Vagina (tissue), 2 donors: ENCODE measurements at regions not wholly inside any gene's neighbourhood (a gene's known extent, or its start where the extent isn't known, plus 50 kb on each side); places are given as distances from the start of the nearest gene placed in this dataset.

Source experiments
- DNase-seq, 2 donors: peaks; one replicate each; pipeline ENCODE4 v3.0.0-alpha.2; 2017; ENCODE audit errors: extremely low spot score in 2 of 2
- H3K27ac ChIP-seq: fragments of 200-600 bp; sonication (generic); one replicate; pipeline ENCODE4 v1.5.1; 2019
- H3K27me3 ChIP-seq: fragments of 200-600 bp; sonication (generic); one replicate; pipeline ENCODE4 v1.5.1; 2019
- H3K36me3 ChIP-seq, 2 donors: fragments of 200-600 bp; sonication (generic); one replicate each; pipeline ENCODE4 v1.5.1; 2017 to 2019
- H3K4me1 ChIP-seq: fragments of 200-600 bp; sonication (generic); one replicate; pipeline ENCODE4 v1.5.1; 2019
- H3K4me3 ChIP-seq, 2 donors: fragments of 200-600 bp; sonication (generic); 1 replicate in 1 of 2; 2 replicates in 1 of 2; pipeline ENCODE4 v1.5.1; 2016 to 2019
- H3K9me3 ChIP-seq: fragments of 200-600 bp; sonication (generic); one replicate; pipeline ENCODE4 v1.5.1; 2019
- POLR2A ChIP-seq, 2 donors: fragments of 450-650 bp; IDR thresholded peaks; one replicate each; pipeline ENCODE4 v1.6.1; 2017; ENCODE audit warnings: antibody characterized with exemption in 2 of 2, mild to moderate bottlenecking in 2 of 2, moderate library complexity in 2 of 2
- POLR2AphosphoS5 ChIP-seq, 2 donors: sonication (generic); formaldehyde crosslinking; IDR thresholded peaks; one replicate each; pipeline ENCODE4 v1.9.0; 2017; ENCODE audit warnings: antibody characterized with exemption in 2 of 2, mild to moderate bottlenecking in 2 of 2, low read depth in 1 of 2; ENCODE audit not compliant: insufficient read depth in 1 of 2
- intact Hi-C: fragments of 100-400 bp; cut with DNase I; formaldehyde crosslinking; loops from one replicate; pipeline ENCODE4 v1.15.1; 2023
- TF ChIP-seq, protein P1 (sequence below), 3 experiments: fragments of 450-650 bp in 2 of 3; fragments of 200-600 bp in 1 of 3; sonication (generic) in 1 of 3; IDR thresholded peaks; one replicate each; pipeline ENCODE4 v1.5.1; 2017 to 2019; ENCODE audit warnings: antibody characterized with exemption in 3 of 3, mild to moderate bottlenecking in 2 of 3, moderate library complexity in 2 of 3

DNA sequence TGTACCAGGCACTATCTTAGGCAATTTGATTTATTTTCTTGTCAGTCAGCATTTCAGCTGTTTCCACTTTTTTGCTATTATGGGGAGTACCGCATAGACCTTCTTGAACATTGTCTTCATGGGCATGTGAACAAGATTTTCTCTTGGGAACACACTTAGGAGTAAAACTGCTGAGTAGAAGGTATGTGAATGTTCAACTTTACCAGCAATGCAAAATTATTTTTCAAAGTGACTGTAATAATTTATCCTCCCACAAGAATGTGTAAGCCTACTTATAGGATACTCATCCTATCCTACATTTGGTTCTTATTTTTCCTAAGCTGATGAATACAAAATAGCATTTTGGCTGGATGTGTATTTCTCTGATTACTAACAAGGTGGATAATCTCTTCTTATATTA, 132.0 kb upstream of the NAV2 start:
- no peaks in the 10 kb centered on the region for H3K9me3 ChIP-seq
- no peaks in the 10 kb centered on the region for H3K36me3 ChIP-seq
- TF ChIP-seq POLR2A (IDR thresholded peaks at IDR 0.05): no peak
- TF ChIP-seq, protein P1, sequence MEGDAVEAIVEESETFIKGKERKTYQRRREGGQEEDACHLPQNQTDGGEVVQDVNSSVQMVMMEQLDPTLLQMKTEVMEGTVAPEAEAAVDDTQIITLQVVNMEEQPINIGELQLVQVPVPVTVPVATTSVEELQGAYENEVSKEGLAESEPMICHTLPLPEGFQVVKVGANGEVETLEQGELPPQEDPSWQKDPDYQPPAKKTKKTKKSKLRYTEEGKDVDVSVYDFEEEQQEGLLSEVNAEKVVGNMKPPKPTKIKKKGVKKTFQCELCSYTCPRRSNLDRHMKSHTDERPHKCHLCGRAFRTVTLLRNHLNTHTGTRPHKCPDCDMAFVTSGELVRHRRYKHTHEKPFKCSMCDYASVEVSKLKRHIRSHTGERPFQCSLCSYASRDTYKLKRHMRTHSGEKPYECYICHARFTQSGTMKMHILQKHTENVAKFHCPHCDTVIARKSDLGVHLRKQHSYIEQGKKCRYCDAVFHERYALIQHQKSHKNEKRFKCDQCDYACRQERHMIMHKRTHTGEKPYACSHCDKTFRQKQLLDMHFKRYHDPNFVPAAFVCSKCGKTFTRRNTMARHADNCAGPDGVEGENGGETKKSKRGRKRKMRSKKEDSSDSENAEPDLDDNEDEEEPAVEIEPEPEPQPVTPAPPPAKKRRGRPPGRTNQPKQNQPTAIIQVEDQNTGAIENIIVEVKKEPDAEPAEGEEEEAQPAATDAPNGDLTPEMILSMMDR (IDR thresholded peaks at IDR 0.05): no peak
- H3K27me3 ChIP-seq: no peaks in the 10 kb centered on the region
- no peak for DNase-seq
- H3K4me1 ChIP-seq: peaks cover 28% of the 10 kb centered on the region
- no peak overlapping the region for H3K27ac ChIP-seq
- intact Hi-C loops: no loop called here
- H3K4me3 ChIP-seq: no peak overlapping the region

DNA sequence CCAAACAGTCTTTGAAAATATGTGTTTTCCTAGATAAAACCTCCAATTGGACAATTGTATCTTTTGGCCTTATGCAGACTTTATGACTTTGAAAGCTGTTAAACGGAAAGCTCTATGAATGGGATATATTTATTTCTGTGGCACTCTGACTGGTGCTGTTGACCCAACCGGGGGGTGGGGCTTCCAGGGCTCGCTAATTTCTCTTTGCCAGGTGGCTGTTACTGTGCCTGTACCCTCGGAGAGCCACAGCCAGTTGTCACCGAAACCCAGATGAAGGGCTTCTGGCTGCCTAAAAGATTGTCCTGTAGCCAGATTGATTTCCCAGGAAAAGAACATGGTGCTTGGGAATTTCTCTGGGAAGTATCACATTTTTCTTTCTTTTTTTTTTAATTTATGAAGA, 132.7 kb upstream of the NAV2 start:
- H3K27me3 ChIP-seq: no peaks in the 10 kb centered on the region
- no peak overlapping the region for H3K4me3 ChIP-seq
- H3K4me1 ChIP-seq: peaks cover 28% of the 10 kb centered on the region
- TF ChIP-seq POLR2AphosphoS5 (IDR thresholded peaks at IDR 0.05; ENCODE audit: insufficient read depth in 1 of 2, low read depth in 1 of 2): no peak
- TF ChIP-seq POLR2A (IDR thresholded peaks at IDR 0.05): no peak
- TF ChIP-seq, protein P1 (IDR thresholded peaks at IDR 0.05): no peak
- no peaks in the 10 kb centered on the region for H3K9me3 ChIP-seq
- H3K27ac ChIP-seq: no peak overlapping the region
- DNase-seq: no peak
- intact Hi-C loops: loop anchor here (5.0 kb wide), 1 partner anchor 102 kb away; no protein-coding TSS in a partner anchor
- H3K36me3 ChIP-seq: no peaks in the 10 kb centered on the region

DNA sequence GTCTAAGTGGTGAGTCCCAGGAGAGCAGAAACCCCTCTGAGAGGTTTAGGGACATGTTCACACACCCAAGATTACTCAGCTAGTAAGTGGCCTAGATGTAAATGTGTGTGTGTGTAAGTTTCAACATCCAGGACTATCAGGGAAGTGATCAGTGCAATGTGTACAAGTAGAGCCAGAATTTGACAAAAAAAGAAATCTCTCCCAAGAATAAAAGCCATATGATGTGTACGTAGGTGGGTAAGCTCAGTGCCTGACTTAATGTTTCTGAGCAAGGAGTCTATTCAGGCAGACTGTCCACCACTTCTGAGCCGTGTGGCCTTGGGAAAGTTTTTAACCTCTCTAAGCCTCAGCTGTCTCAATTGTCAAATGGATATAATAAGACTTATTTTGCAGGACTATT, 133.8 kb upstream of the NAV2 start:
- TF ChIP-seq, protein P1 (IDR thresholded peaks at IDR 0.05): no peak
- TF ChIP-seq POLR2A (IDR thresholded peaks at IDR 0.05) (no peak), POLR2AphosphoS5 (IDR thresholded peaks at IDR 0.05; ENCODE audit: insufficient read depth in 1 of 2, low read depth in 1 of 2) (no peak)
- H3K27ac ChIP-seq: peak overlapping the region; percentile 92
- no peaks in the 10 kb centered on the region for H3K36me3 ChIP-seq
- H3K4me3 ChIP-seq: no peak overlapping the region
- no peak for DNase-seq
- no peaks in the 10 kb centered on the region for H3K27me3 ChIP-seq
- no peaks in the 10 kb centered on the region for H3K9me3 ChIP-seq
- intact Hi-C loops: loop anchor here (5.0 kb wide), 1 partner anchor 103 kb away; no protein-coding TSS in a partner anchor
- H3K4me1 ChIP-seq: peaks cover 28% of the 10 kb centered on the region

DNA sequence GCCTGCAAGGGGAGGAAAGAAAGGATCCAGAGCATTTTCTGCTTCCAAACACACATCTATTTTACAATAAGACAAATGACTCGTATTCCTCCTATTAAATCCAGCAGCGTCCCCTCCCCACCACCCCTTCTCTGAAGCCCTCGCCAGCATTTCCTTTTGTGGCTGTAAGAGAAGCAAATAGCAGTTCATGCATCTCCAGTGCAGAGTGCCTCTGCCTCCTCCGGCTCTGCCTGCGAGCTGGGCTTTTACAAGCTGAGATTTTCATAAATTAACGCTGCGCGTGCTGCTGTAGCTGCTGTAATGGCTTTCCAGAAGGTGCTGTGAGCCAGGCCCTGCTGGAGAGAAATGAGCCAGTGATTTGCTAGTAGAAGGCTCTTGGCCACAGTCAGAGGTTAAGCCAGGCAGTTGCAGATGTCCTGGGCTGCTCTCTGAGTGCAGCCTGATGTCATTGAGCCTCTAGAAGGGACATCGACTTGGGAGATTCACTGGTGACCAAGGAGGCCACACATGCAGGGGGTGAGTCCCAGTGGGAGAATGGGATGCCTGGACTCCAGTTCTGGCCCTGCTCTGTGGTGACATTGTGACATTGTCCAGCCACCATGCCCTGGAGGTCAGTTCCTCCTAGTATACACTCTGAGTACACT, 134.5 kb upstream of the NAV2 start:
- intact Hi-C loops: loop anchor here (5.0 kb wide), 1 partner anchor 104 kb away; no protein-coding TSS in a partner anchor
- Histone ChIP-seq H3K9me3 (no peaks in the 10 kb centered on the region), H3K4me3 (no peak overlapping the region), H3K4me1 (peaks cover 28% of the 10 kb centered on the region), H3K36me3 (no peaks in the 10 kb centered on the region), H3K27ac (peak overlapping the region; percentile 92), H3K27me3 (no peaks in the 10 kb centered on the region)
- TF ChIP-seq, protein P1 (IDR thresholded peaks at IDR 0.05): no peak
- TF ChIP-seq POLR2AphosphoS5 (IDR thresholded peaks at IDR 0.05; ENCODE audit: insufficient read depth in 1 of 2, low read depth in 1 of 2) (peak; percentile 50 to 65), POLR2A (IDR thresholded peaks at IDR 0.05) (no peak)
- DNase-seq: peak in 1 of 2 donors; percentile 95

DNA sequence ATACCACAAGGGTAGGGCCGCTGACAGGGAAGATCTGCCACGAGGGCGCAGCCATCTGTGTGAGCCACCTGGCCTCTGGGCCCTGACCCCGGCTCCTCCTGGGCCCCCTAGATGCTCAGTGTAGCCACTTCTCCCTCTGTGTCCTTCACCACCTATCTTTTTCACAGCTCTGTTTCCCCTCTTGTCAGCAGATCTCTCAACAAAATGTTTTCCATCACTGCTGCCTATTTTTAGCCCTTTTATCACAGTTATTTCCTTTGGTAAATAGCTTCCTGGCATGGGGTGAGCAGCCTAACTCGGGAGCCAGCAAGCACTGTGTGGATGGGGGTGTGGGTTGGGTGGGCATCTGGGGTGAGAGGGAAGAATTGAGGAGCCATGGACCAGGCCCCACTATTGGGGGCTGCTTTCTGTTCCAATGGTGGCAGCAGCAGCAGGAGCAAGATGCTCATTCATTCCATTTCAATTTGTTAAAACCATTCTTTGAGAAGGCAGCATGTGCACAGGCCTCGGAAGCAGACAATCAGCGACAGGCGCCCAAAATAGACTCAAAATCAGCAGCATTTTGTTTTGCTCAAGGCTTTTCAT, 135.2 kb upstream of the NAV2 start:
- intact Hi-C loops: loop anchor here (5.0 kb wide), 1 partner anchor 105 kb away; no protein-coding TSS in a partner anchor
- TF ChIP-seq POLR2AphosphoS5 (IDR thresholded peaks at IDR 0.05; ENCODE audit: insufficient read depth in 1 of 2, low read depth in 1 of 2) (no peak), POLR2A (IDR thresholded peaks at IDR 0.05) (no peak)
- TF ChIP-seq, protein P1 (IDR thresholded peaks at IDR 0.05): no peak
- no peak for DNase-seq
- Histone ChIP-seq H3K27ac (peak overlapping the region; percentile 92), H3K9me3 (no peaks in the 10 kb centered on the region), H3K4me3 (peak overlapping the region in 1 of 2 donors; percentile 15), H3K36me3 (no peaks in the 10 kb centered on the region), H3K4me1 (peaks cover 28% of the 10 kb centered on the region), H3K27me3 (no peaks in the 10 kb centered on the region)
